ENCODE measurements at regions not wholly inside any gene's neighbourhood (a gene's known extent, or its start where the extent isn't known, plus 50 kb on each side); places are given as distances from the start of the nearest gene placed in this dataset.

- TF ChIP-seq, protein P1, sequence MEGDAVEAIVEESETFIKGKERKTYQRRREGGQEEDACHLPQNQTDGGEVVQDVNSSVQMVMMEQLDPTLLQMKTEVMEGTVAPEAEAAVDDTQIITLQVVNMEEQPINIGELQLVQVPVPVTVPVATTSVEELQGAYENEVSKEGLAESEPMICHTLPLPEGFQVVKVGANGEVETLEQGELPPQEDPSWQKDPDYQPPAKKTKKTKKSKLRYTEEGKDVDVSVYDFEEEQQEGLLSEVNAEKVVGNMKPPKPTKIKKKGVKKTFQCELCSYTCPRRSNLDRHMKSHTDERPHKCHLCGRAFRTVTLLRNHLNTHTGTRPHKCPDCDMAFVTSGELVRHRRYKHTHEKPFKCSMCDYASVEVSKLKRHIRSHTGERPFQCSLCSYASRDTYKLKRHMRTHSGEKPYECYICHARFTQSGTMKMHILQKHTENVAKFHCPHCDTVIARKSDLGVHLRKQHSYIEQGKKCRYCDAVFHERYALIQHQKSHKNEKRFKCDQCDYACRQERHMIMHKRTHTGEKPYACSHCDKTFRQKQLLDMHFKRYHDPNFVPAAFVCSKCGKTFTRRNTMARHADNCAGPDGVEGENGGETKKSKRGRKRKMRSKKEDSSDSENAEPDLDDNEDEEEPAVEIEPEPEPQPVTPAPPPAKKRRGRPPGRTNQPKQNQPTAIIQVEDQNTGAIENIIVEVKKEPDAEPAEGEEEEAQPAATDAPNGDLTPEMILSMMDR (IDR thresholded peaks at IDR 0.05) = no peak
- TF ChIP-seq POLR2A (IDR thresholded peaks at IDR 0.05) = no peak
- TF ChIP-seq POLR2AphosphoS5 (IDR thresholded peaks at IDR 0.05) = no peak
Measured at GRCh38 chr10:81704596-81704995, 170.4 kb upstream of the NRG3 start.

All from stomach (tissue), 4 donors.